Activated CD4-positive, alpha-beta T cell treated with anti-CD3 and anti-CD28 coated beads for 36 hours (primary cell): ENCODE measurements at regions not wholly inside any gene's neighbourhood (a gene's known extent, or its start where the extent isn't known, plus 50 kb on each side); places are given as distances from the start of the nearest gene placed in this dataset. TPM values are rescaled to one million over a fixed set of nuclear protein-coding genes. Genes with fewer than 3 reads are reported as not detected.

Source experiments
- microRNA-seq: library from miRNA; unstranded; fragments of <30 nt; microRNA quantifications from one replicate; pipeline ENCODE4 v1.2.0, GENCODE V29; 2021; ENCODE audit warnings: borderline replicate concordance

Small RNA genes lying in the stretch of these regions (microRNA-seq; reads per million reads assigned to microRNA genes)
- gene MIR1267: not detected
